NCI-H1417 (cell line): ENCODE measurements at regions not wholly inside any gene's neighbourhood (a gene's known extent, or its start where the extent isn't known, plus 50 kb on each side); places are given as distances from the start of the nearest gene placed in this dataset.

Source experiments
- DNase-seq, 3 experiments: peaks; one replicate each; lab custom pipeline; 2025; lab: John Stamatoyannopoulos, UW

DNA sequence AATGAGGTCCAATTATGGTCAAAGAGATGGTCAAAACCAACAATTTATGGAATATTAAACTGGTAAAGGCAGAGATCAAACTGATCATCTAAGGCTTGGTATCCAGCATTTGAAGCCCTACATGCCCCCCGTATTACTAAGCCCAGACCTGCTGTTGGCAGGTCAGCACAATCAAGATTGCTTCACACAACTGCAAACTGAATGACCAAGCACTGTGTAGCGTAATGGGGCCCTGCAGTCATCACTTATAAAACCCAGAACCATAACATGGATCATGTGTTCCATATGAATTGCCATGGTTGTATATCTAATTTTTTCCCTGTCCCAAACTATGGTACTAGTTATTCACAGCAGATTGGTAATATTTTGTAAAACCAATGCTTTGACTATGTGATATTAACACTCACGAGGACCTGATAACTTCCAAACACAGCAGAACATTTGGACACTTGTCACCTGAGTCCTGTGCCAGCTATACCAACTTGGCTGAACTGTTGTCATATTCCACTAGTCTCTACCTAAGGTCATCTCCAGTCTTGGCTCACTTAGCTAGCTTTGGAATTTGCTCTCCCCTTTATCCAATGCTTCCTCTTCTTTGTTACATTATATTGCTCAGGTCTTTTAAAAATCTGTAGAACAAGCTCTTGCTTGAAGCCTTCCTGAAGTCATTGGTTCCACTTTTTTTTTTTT is 81.7 kb upstream of the HMHB1 start:
- no peak for DNase-seq

DNA sequence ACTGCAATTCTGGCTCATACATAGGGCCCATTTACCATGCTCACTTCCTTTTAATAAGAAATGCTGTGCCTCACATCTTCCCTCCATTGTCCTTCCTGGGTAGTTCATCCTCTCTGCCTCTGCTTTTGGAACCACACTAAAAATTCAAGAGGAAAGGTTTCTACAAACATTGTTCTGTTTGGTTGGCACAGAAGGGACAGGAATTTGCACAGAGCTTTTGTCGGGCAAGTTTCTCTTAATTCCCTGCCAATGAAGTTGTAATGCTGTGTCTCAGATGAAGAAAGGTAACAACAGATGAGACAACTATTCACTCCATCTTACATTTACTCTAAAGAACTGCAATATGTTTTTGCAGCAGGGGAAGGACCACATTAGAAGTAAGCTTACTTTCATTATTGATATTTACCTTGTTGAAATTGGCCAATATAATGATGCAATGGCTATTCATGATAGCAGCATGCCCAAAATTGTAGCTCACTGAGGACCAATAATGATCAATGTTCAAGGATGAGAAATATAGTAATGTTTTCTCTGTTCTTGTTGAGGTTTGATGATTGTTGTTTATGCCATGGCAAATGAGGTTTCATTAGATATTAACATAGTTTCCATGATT is 82.5 kb upstream of the HMHB1 start:
- DNase-seq: no peak

- DNase-seq: no peak
Measured at GRCh38 chr5:143723159-143723558, 88.8 kb upstream of the HMHB1 start.

- no peak for DNase-seq
Measured at GRCh38 chr5:143721925-143722324, 90.0 kb upstream of the HMHB1 start.

DNA sequence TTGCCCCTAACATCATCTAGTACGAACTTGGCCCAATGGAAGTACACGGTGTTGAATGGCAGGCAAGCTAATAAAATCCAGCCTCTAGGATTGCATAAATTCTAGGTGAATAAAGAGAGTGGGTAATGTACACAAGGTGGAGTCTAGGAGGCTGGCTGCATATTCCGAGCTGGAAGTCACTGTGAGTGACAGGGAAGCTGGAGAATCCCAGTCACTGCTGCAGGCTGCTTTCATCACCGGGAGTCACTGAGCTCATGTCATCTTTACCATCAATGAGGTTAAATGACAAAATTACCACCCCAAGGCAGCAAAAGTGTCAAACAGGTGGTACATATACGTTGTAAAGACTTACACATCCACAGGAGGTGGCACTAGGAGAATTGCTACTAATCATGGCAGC is 91.3 kb upstream of the HMHB1 start:
- no peak for DNase-seq

- no peak for DNase-seq
Measured at GRCh38 chr5:143717400-143717799, 94.6 kb upstream of the HMHB1 start.

DNA sequence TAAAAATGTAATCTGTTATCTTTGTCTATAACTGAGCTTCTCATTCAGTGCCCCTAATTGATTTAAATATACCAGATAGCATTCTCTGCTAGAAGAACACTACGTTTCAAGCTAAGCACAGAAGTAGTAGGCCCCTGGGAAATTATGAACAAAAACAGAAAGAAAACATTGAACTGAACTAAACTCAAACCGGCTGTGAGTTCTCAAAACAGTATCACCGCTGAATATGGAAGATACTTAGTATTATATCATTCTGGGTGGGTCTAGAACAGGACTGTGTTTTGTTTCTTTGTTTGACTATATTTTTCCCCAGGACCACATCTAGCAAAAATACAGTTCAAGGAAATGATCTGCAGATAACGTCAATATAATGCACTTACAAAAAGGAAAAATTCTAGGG is 95.1 kb upstream of the HMHB1 start:
- no peak for DNase-seq

- no peak for DNase-seq
Measured at GRCh38 chr5:143715616-143716015, 96.3 kb upstream of the HMHB1 start.

DNA sequence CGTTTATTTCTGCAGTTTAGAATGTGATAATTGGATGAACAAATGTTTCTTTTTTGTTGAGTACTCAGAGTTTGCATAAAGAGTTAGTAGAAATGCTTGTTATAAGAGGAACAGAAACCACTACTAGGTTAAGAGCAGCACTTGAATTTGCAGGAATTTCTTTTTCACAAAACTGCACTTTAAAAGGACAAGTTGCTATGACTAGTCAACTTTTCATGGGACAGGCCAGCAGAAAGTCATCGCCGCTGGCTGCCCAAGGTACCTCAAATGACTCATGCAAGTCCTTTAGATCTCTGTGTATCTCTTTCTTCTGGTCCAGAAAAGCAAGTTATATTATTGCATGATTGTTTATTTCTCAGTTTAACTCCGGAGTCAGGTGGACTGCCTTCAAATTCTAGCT is 97.3 kb upstream of the HMHB1 start:
- no peak for DNase-seq

DNA sequence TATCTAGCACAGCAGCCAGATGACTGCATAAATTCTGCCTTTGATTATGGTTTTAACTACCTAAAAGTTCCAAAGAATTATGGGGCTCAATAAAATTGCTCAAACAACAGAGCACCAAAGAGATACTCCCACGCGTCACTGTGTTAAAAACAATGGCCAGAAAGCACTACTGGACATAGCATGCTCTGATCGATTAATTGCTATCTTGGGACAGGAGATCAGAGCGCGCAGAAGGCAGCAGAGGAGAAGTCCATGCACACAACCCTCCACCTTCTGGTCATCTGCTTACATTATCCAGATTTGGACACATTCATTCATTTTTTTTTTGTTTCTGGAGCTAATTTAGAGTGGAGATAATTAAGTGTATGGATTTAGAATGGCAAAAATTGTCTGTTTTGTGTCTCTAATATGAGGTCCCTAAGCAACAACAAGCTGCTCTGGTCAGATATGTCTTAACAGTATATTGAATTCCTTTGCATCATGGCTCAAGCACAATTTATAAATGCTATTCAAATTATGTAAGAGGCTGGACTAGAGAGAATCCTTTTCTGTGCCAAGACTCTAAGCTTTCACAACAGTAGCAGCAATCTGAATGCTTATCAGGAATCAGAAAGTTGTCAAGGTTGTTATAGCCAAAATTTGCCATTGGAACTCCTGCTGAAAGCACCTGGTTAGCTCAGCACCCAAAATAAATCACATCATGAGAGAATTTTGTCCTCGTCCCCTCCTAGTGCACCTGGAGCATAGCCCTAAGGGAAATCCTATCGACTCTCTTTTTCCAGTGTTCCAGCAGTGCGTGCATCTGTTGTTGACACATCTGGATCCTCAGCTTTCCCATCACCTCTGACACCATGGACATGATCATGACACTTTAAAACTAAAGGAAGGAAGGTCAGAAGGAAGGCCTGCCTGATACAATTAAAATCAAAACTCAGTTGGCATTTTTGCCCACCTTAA is 98.6 kb upstream of the HMHB1 start:
- no peak for DNase-seq

- no peak for DNase-seq
Measured at GRCh38 chr5:143708672-143709071, 103.3 kb upstream of the HMHB1 start.

DNA sequence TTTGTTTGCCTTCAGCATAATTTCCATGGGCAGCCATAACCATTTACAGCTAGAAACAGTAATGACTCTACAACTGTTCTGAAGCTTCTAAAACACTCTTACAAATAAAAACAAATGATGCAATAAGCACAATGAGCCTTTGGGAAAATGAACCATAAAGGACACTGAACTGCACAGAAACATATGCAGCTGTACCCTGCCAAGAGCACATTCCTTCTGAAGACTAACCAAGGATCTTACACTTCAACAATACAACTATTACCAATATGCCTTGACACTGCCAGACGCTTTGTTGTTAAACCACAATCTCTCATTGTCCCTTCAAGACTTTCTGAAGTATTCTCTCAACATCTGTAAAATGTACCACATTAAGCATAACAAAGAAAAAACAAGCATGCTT is 104.2 kb upstream of the HMHB1 start:
- no peak for DNase-seq

GRCh38 chr5:143705381-143705780 is 106.6 kb upstream of the HMHB1 start:
- DNase-seq: peak in 1 of 3 experiments; percentile 23

- no peak for DNase-seq
Measured at GRCh38 chr5:143703659-143704058, 108.3 kb upstream of the HMHB1 start.

DNA sequence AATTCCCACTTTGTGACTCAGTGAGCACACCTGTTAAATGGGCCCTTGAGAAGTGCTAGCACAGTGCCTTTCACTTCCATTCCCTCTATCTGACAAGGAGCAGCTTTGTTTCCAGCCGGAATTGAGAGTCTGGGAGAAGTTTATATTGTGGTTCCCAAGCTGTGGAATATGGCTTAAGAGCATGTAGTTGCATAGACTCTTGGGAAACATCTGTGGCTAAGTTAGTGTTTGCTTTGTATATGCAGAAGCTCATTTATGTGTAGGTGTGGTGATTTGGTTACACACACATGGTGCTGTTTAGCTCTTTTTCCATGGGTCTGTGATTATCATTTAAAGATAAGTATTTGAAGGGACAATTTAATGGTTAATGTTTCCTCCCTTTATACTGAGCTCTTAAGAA is 110.5 kb upstream of the HMHB1 start:
- no peak for DNase-seq

DNA sequence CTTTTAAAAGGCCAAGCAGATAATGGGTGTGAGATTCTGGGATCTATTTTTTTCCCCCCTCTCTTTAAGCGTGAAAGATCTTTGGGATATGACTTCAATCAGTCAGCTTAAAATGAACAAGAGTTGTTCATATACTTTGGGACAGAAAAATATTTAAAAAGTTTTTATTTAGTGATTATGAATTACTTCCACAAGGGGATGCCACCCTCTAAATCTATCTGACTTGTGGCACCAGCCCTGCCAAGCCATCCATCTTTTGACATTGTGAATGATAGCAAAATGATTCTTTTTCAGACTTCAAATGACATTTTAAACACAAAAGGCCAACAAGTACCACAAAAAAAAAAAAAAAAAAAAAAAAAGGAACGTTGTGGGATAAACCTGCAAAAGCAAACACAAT is 111.0 kb upstream of the HMHB1 start:
- peak in 1 of 3 experiments; percentile 51 for DNase-seq

DNA sequence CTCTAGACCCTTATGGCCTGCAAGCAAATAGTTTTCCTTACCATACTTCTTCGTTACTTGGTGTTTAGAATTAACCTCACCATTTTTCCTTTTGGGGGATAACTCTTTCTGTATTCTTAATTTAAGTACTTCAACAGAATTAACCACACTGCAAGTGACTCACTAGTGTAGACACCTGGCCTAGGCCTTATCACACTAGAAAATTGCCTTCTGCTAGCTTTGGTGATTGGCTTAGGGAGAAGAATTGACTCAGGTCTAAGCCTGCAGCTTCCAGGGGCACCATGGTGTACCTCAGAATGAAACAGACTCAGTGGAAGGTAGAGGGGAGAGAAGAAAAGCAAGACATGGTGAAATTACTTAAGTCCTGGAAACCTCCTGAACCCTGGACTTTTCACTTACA is 112.8 kb upstream of the HMHB1 start:
- DNase-seq: no peak

DNA sequence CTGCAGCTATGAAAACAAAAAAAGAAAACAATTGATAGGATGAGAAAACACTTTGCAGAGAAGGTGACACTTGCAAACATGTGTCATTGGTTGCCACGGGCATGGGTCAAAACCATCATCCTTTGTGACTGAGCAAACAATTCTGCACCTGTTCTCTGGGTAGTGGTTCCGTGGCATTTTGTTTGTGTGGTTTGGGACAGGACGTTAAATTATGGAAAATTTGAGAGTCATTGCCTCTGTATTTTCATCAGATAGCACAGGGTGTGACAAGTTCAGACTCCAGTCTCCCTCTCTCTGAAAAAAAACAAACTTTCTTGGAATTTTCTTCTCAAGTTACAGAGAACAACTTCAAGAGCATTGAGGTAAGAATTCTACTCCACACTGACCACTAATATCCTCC is 113.4 kb upstream of the HMHB1 start:
- peak in 1 of 3 experiments; percentile 7 for DNase-seq

DNA sequence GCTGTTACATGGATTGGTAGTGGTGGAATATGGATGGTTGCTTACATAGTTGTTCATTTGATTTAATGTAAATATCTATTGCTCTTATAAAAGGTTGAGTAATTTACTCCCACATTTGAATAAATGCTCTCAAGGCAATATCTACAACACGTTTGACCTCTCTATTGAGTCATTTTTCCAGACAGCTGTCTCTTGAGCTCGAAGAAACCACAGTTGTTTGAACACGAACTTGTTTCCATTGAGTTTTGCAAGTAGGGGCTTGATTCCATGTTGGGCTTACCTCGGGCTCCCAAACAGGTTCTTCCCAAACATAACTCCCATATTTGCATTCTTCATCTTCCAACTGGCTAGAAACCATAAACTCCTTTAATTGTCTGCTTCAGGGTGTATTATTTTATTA is 115.0 kb upstream of the HMHB1 start:
- no peak for DNase-seq

DNA sequence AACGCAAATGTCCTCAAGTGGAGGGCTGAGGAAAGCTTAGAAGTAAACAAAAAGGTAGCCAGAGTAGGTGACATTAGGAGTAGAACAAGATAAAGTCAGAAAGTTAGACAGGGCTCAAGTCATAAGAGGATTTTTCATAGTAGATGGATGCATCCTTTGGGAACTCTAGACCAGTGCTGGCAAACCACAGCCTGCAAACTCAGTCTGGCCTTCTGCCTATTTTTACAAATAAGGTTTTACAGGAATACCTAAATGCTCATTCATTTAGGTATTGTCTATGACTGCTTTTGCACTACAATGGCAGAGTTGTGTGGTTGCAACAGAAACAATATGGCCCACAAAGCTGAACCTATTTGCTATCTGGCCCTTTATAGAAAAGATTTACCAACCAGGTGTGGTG is 116.0 kb upstream of the HMHB1 start:
- DNase-seq: no peak

- no peak for DNase-seq
Measured at GRCh38 chr5:143695244-143695864, 116.6 kb upstream of the HMHB1 start.

DNA sequence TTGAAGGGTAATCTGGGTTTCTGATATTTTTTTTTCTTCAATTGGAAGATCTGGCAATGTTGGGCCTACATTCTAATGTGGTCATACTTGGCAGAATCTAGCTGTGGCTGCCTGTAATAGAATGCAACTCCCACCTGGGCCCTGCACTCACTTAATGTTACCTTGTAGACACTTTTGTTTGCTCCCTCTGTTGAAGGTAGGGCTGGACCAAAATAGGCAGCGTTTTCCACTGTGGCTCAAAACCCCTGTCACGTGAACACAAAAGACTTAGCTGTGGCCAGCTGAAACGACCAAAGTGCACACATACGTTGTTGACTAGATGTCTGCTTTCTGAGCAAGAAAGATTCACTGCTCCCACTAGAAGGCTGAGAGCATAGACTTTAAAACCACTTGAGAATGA is 117.6 kb upstream of the HMHB1 start:
- no peak for DNase-seq
